HG02938 (cell line): ENCODE measurements at regions not wholly inside any gene's neighbourhood (a gene's known extent, or its start where the extent isn't known, plus 50 kb on each side); places are given as distances from the start of the nearest gene placed in this dataset.

Source experiments
- ATAC-seq: cut with Tn5 transposase; IDR thresholded peaks from one replicate; pipeline ENCODE4 v1.9.1; 2021; ENCODE audit warnings: mild to moderate bottlenecking, moderate library complexity; ENCODE audit not compliant: unreplicated experiment

DNA sequence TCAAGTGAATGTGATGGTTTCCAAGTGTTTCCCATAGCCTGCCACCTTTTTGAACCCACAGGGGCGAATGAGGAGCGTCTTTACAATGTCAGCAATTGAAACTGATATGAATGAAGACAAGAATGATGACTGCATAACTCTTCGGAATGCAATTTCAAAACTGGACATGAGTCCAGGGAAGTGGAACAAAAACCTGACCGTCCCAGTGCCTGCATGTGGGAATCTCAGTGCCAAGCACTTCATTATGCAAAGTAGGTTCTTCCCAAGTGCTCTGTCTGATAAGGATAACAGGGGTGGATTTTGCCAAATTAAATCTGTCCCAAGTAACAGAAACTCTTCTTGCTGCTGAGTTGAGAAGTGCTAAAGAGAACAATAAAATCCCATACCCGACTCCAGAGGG is 243.8 kb upstream of the ADAMTS16 start:
- ATAC-seq: no peak

- no peak for ATAC-seq
Observed at GRCh38 chr5:4901305-4901811, 238.8 kb upstream of the ADAMTS16 start.

GRCh38 chr5:4901924-4902323 is 238.2 kb upstream of the ADAMTS16 start:
- no peak for ATAC-seq

DNA sequence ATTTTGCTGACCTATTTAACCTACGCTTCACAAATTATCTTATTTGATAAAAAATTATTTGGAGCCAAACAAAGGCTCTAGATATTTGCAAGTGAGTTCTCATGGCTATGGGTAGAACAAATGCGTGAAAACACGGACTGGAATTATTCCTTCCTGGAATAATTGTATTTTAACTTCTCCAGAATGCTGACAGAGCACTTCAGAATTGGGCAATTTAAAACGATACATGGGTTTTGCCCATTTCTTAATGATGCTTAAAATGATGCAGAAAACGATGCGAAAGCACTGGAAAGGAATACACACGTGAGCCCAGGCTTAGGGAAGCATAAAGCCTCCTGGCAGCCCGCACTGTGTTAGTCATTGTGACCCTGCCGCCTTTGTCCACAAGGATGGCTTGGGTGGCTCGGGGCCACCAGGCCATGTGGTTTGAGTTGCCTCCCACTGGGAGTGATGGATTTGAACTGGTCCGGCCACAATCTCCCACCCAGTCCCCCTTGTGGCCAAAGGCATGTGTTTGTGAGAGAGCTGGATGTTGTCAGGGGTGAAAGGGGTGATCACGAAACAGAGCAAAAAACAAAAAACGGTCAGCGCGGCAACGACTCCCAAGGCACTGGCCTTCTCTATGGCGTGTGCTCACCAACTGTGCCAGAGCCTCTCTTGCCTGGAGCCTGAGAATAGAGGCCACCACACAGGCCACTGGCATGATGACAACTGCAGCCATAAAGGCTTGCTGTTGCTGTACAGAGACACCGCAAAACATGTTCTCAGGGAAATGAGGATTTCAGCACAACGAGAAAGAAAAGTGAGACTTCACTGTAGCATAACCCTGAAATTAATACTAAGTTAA is 234.2 kb upstream of the ADAMTS16 start:
- ATAC-seq: no peak

- no peak for ATAC-seq
Observed at GRCh38 chr5:4906786-4907185, 233.3 kb upstream of the ADAMTS16 start.

- ATAC-seq: no peak
Observed at GRCh38 chr5:4907571-4907970, 232.6 kb upstream of the ADAMTS16 start.

DNA sequence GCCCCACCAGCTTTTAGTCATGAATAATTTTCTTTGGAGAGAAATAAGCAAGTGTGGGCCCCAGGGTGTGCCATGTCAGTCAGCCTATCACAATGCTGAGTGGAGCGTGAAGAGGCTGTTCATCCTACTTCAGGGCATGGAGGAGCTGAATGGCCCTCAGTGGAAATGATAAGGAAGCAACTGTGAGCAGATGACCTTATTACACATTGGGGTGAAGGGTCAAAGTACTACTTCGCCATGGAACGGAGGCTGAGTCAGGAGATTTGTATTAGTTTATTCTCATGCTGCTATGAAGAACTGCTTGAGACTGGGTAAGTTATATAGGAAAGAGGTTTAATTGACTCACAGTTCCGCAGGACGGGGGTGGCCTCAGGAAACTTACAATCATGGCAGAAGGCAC is 231.0 kb upstream of the ADAMTS16 start:
- ATAC-seq: no peak

DNA sequence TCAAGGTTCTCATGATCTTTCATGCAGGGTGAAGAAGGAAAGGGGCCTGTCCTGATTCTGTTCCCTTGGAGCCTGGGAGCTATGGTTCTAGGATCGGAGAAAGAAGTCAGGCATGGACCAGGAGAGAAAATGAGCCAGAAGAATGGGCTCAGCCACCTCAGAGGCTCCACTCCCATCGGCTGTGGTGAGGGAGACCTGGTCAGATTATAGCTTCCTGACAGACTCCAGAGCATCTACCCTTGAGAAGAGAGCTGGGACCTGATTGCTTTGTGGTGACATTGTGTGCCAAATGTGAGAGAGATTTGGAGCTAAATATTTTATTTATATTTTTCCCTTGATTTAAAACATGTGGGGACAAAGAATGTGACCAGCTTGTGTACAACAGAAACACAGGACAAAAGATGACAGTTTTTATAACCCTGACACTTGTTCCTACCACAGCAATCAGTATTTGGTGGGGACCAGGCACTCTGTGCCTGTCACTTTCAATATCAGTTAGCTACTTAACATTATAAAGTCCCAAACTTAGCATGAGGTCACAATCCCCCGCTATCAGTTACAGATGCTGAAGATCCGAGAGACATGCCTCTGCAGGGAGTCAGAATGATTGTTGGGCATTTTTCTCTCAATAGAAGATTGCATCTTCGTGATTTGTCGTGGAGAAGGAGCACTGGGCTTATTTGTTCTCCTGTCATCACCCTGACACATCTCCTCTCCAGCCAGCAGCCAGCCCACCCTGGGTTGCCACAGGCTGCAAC is 228.3 kb upstream of the ADAMTS16 start:
- ATAC-seq: no peak

DNA sequence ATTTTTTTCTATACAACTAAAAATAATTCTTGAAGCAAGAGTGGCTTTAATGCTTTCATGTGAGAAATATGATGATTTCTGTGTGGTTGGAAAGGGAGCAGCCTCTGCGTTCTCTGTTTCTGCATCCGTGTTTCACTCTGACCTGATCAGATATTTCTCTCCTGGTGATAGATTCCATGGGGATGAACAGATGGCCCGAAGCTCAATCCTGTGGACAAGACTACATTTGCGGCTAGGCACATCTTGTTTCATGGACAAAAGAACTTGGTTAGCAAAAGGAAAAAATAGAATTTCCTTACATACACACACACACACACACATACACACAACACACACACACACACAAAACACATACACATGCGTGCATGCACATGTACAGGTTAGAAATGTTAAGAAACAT is 218.2 kb upstream of the ADAMTS16 start:
- no peak for ATAC-seq

DNA sequence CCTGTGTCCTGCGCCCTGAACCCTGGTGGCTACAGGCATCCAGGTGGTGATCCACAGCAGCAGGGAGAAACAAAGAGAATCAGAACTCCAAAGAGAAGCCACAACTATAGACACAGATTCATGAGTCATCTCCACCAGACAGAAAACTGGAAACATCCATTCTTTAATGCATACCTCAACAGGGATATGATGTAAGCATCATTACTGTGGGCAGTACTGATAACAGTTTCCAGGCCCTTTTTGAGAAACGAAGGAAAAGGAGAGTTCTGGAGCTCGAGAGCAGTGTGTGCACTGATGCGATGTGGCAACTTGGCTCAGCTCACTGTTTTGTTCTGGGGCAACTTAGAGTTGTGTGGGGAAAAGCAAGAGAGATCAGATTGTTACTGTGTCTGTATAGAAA is 215.6 kb upstream of the ADAMTS16 start:
- ATAC-seq: no peak

DNA sequence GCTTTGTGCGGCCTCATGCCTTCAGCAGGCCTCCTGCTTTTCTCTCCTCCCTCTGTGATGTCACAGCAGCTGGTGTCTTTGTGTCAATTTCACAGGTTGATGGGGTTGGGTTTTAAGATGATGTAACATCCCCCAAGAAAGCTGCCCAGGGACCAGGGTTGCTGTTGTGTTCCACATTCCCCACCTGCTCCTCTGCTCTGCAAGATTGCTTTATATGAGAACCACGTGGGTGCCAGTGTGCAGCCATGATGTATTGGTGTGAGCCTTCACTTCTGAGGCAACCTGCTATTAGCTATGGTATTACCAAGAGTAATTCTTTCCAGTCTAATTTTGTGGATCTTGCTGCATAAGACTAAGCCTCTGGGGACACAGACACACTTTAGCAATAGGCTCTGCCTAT is 213.0 kb upstream of the ADAMTS16 start:
- ATAC-seq: no peak

GRCh38 chr5:4928409-4928808 is 211.7 kb upstream of the ADAMTS16 start:
- ATAC-seq: no peak

GRCh38 chr5:4929092-4929655 is 211.0 kb upstream of the ADAMTS16 start:
- no peak for ATAC-seq

GRCh38 chr5:4939042-4939781 is 200.9 kb upstream of the ADAMTS16 start:
- ATAC-seq: no peak

DNA sequence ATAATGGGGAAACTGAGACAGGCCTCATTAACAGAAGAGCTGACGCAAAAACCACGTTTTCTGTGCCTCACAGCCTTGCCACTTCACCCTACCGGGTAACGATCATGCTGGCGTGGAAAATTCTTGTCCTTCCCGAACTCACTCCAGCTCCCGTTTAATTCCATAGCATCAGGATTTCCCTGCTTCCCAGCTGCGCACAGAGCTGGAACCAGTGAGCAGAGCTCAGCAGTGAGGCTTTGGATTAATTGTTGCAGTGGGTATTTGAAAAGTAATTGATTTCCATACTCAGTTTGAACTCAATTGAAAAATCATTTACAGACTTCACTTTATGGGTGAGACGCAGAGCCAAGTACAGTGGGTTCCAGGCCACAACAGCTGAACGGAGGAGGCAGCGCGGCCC is 199.0 kb upstream of the ADAMTS16 start:
- no peak for ATAC-seq

- ATAC-seq: no peak
Observed at GRCh38 chr5:4941957-4942830, 197.9 kb upstream of the ADAMTS16 start.

- no peak for ATAC-seq
Observed at GRCh38 chr5:4942831-4943178, 197.3 kb upstream of the ADAMTS16 start.

DNA sequence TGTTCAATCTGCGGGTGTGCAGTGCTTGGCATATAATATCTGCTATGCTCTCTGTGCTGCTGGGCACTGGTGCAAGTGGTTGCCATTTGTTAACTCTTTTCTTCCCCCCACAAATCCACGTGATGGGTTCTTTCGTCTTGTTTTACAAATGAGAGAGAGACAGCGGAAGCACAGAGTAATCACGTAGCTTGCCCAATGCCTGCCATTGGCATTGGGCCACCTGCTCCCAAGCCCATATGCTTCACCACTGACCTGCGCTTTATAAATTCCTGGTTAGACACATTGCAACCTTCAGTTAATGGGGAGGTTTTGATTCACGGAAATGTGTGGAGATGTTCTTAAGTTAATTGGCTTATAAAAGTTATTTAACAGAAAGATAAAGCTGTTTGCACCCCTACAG is 194.8 kb upstream of the ADAMTS16 start:
- ATAC-seq: no peak

GRCh38 chr5:4947106-4947505 is 193.0 kb upstream of the ADAMTS16 start:
- ATAC-seq: no peak

- ATAC-seq: no peak
Observed at GRCh38 chr5:4947893-4948536, 192.1 kb upstream of the ADAMTS16 start.
